HepG2 (cell line): ENCODE measurements at regions not wholly inside any gene's neighbourhood (a gene's known extent, or its start where the extent isn't known, plus 50 kb on each side); places are given as distances from the start of the nearest gene placed in this dataset.

Experiments used
- ATAC-seq: fragments of 200-7000 bp; cut with Tn5 transposase; 3 replicates; pipeline ENCODE4 v1.9.1; 2020; ENCODE audit warnings: mild to moderate bottlenecking, moderate library complexity
- BruUV-seq: library from RNA; stranded (reverse); fragments of 400-500 nt; replicated peaks from 2 replicates; lab custom pipeline; 2021; lab: Mats Ljungman, UMichigan
- CTCF ChIA-PET: fragments of 300-600 bp; formaldehyde crosslinking; extraction: SDS; loops from one replicate; lab custom pipeline; 2021; ENCODE audit warnings: low total read pairs, inconsistent platforms, low intra/inter-chr PET ratio; lab: Yijun Ruan, JAX
- POLR2A ChIA-PET: fragments of 350-600 bp; sonication (Branson Sonifier 250); formaldehyde crosslinking; loops from one replicate; lab custom pipeline; 2020; ENCODE audit warnings: antibody characterized with exemption, inconsistent platforms; lab: Yijun Ruan, JAX
- DNase-seq: peaks from one replicate; pipeline ENCODE4 v3.0.0-alpha.2; 2015; ENCODE audit warnings: low spot score
- FAIRE-seq: peaks from 3 replicates; lab custom pipeline; 2011; peaks lifted over from hg19 to GRCh38; lab: Jason Lieb, UNC
- H2AFZ ChIP-seq: one replicate; pipeline ENCODE4 v1.6.1; 2011; ENCODE audit warnings: low read length, inconsistent platforms
- H3K27ac ChIP-seq: fragments of 300-600 bp; 3 replicates; pipeline ENCODE4 v1.8.0; 2011; ENCODE audit warnings: mixed run types, mild to moderate bottlenecking, mixed read lengths, low read length, inconsistent platforms; ENCODE audit not compliant: insufficient read depth; ENCODE audit errors: extremely low read length
- H3K27me3 ChIP-seq, 2 experiments: fragments of 200-600 bp in 1 of 2; 2 replicates in 1 of 2; 3 replicates in 1 of 2; pipeline versions ENCODE4 v1.6.0 to v1.8.0; 2011; ENCODE audit warnings: low read length in 2 of 2, mild to moderate bottlenecking in 2 of 2, moderate library complexity in 2 of 2, inconsistent platforms in 1 of 2; ENCODE audit not compliant: insufficient read depth in 2 of 2, control insufficient read depth in 1 of 2
- H3K36me3 ChIP-seq, 2 experiments: fragments of 200-600 bp in 1 of 2; replicated peaks in 1 of 2; 2 replicates in 1 of 2; 3 replicates in 1 of 2; pipeline versions ENCODE4 v1.5.1 to v1.8.0; 2011; ENCODE audit warnings: low read length in 2 of 2, inconsistent platforms in 1 of 2; ENCODE audit not compliant: insufficient read depth in 2 of 2, control insufficient read depth in 1 of 2
- H3K4me1 ChIP-seq: 2 replicates; pipeline ENCODE4 v1.5.1; 2012; ENCODE audit warnings: low read length, inconsistent platforms; ENCODE audit not compliant: insufficient read depth
- H3K4me2 ChIP-seq: 2 replicates; pipeline ENCODE4 v1.6.0; 2011; ENCODE audit warnings: low read depth, low read length, inconsistent platforms
- H3K4me3 ChIP-seq, 3 experiments: fragments of 200-600 bp in 1 of 3; sonication (generic), shearing (Covaris generic) in 1 of 3; replicated peaks in 1 of 3; 2 replicates each; pipeline ENCODE4 v1.5.1; 2011 to 2016; ENCODE audit warnings: low read length in 3 of 3, inconsistent platforms in 2 of 3, low read depth in 2 of 3, mild to moderate bottlenecking in 2 of 3, control low read depth in 1 of 3, mixed read lengths in 1 of 3; ENCODE audit not compliant: insufficient read depth in 1 of 3
- H3K79me2 ChIP-seq: one replicate; pipeline ENCODE4 v1.6.1; 2011; ENCODE audit warnings: low read length, inconsistent platforms; ENCODE audit not compliant: insufficient read depth
- H3K9ac ChIP-seq: 2 replicates; pipeline ENCODE4 v1.6.0; 2011; ENCODE audit warnings: mild to moderate bottlenecking, low read depth, low read length, inconsistent platforms; ENCODE audit not compliant: insufficient read depth
- H3K9me3 ChIP-seq: 2 replicates; pipeline ENCODE4 v1.5.1; 2012; ENCODE audit warnings: mild to moderate bottlenecking, low read length
- H4K20me1 ChIP-seq: 2 replicates; pipeline ENCODE4 v1.6.0; 2011; ENCODE audit warnings: inconsistent platforms, mild to moderate bottlenecking, low read length, moderate library complexity; ENCODE audit not compliant: insufficient read depth
- CENPX ChIP-seq: sonication (generic); formaldehyde crosslinking; IDR thresholded peaks from 2 replicates; pipeline ENCODE4 v1.9.0; 2021; ENCODE audit warnings: mild to moderate bottlenecking, missing genetic modification reagents, moderate library complexity
- DNMT1 ChIP-seq: sonication (generic); formaldehyde crosslinking; IDR thresholded peaks from 2 replicates; pipeline ENCODE4 v1.5.1; 2020; ENCODE audit warnings: mild to moderate bottlenecking, missing genetic modification reagents
- FOXK2 ChIP-seq: fragments of 450-650 bp; IDR thresholded peaks from 2 replicates; pipeline ENCODE4 v1.6.1; 2016
- GATAD1 ChIP-seq: IDR thresholded peaks from 2 replicates; pipeline ENCODE4 v1.6.1; 2016; ENCODE audit warnings: missing genetic modification reagents, missing compliant biosample characterization
- PAWR ChIP-seq: sonication (generic); formaldehyde crosslinking; IDR thresholded peaks from 2 replicates; pipeline ENCODE4 v1.4.0; 2020; ENCODE audit warnings: missing genetic modification reagents, mild to moderate bottlenecking, borderline replicate concordance
- PHF5A ChIP-seq: IDR thresholded peaks from one replicate; pipeline ENCODE4 v1.6.1; 2018; ENCODE audit warnings: low read depth, missing genetic modification reagents; ENCODE audit not compliant: unreplicated experiment
- RCOR2 ChIP-seq: IDR thresholded peaks from 2 replicates; pipeline ENCODE4 v1.6.1; 2016; ENCODE audit warnings: missing biosample characterization, missing genetic modification reagents
- TRIM24 ChIP-seq: sonication (generic); formaldehyde crosslinking; IDR thresholded peaks from 2 replicates; pipeline ENCODE4 v1.8.0; 2022; ENCODE audit warnings: mild to moderate bottlenecking, missing genetic modification reagents
- XRCC5 ChIP-seq: fragments of 200-400 bp; formaldehyde crosslinking; optimal IDR thresholded peaks from 2 replicates; pipeline ENCODE3; 2017; ENCODE audit warnings: mild to moderate bottlenecking, low read length
- ZNF124 ChIP-seq: sonication (generic); formaldehyde crosslinking; IDR thresholded peaks from 2 replicates; pipeline ENCODE4 v1.4.0; 2020; ENCODE audit warnings: missing genetic modification reagents
- ZNF17 ChIP-seq: sonication (generic); formaldehyde crosslinking; IDR thresholded peaks from 2 replicates; pipeline ENCODE4 v1.5.0; 2020; ENCODE audit warnings: mild to moderate bottlenecking, missing genetic modification reagents
- ZNF350 ChIP-seq: sonication (generic); formaldehyde crosslinking; IDR thresholded peaks from 2 replicates; pipeline ENCODE4 v1.4.0; 2020; ENCODE audit warnings: mild to moderate bottlenecking, low read depth, missing genetic modification reagents, borderline replicate concordance
- ZNF543 ChIP-seq: sonication (generic); formaldehyde crosslinking; IDR thresholded peaks from 2 replicates; pipeline ENCODE4 v1.4.0; 2020; ENCODE audit warnings: mild to moderate bottlenecking, missing genetic modification reagents
- ZNF589 ChIP-seq: sonication (generic); formaldehyde crosslinking; conservative IDR thresholded peaks from 2 replicates; pipeline ENCODE4 v1.8.0; 2022; ENCODE audit warnings: mild to moderate bottlenecking, moderate library complexity, missing genetic modification reagents
- ZNF644 ChIP-seq: IDR thresholded peaks from 2 replicates; pipeline ENCODE4 v1.6.1; 2016; ENCODE audit warnings: low read depth
- WGBS: methylation state at CpG from one replicate; pipeline ENCODE4 v1.1.6; 2017; ENCODE audit warnings: low lambda C conversion rate; 5-methylcytosine and 5-hydroxymethylcytosine counted together
- in situ Hi-C: cut with HindIII; loops from 2 replicates; pipeline ENCODE4 v1.10.0; 2017; ENCODE audit warnings: low pct_unique_long_range_greater_than_20kb; ENCODE audit not compliant: extremely low pct_ligation_motif_present
- intact Hi-C: fragments of 100-400 bp; cut with micrococcal nuclease; formaldehyde crosslinking; loops from one replicate; pipeline ENCODE4 v1.10.0; 2022; ENCODE audit not compliant: unreplicated experiment
- TF ChIP-seq, protein P1 (sequence below): sonication (generic); formaldehyde crosslinking; IDR thresholded peaks from 2 replicates; pipeline ENCODE4 v1.4.0; 2020; ENCODE audit warnings: mild to moderate bottlenecking, missing genetic modification reagents
- TF ChIP-seq, protein P2 (sequence below): sonication (generic); formaldehyde crosslinking; IDR thresholded peaks from 2 replicates; pipeline ENCODE4 v1.8.0; 2022; ENCODE audit warnings: mild to moderate bottlenecking, missing genetic modification reagents; ENCODE audit not compliant: insufficient replicate concordance
- TF ChIP-seq, protein P3 (sequence below), 2 experiments: sonication (generic) in 1 of 2; formaldehyde crosslinking in 1 of 2; IDR thresholded peaks; 2 replicates each; pipeline versions ENCODE4 v1.4.0 to v1.6.1; 2016 to 2020; ENCODE audit warnings: borderline replicate concordance in 1 of 2, low read depth in 1 of 2, mild to moderate bottlenecking in 1 of 2, missing genetic modification reagents in 1 of 2

DNA sequence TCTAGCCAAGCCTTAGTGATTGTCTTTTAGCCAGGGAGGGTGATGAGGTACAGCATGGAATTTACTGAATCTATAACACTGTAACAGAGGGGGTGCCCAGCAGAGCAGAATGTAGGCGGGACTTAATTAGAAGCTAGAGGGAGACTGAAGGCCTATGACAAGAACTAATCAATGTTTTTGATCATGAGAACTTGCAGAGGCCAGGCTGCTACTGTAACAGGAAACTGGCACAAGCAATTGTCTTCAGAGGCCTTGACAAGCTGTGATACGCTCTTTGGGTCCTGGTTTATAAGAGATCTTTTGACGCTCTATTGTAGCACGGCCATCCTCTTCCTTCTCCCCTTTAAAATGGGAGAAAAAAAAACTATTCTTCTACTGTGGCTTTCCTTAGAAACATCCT lies 1297.3 kb downstream of the JRKL start (continued):
- TF ChIP-seq, protein P1, sequence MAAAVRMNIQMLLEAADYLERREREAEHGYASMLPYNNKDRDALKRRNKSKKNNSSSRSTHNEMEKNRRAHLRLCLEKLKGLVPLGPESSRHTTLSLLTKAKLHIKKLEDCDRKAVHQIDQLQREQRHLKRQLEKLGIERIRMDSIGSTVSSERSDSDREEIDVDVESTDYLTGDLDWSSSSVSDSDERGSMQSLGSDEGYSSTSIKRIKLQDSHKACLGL = no peak
- TF ChIP-seq, protein P2, sequence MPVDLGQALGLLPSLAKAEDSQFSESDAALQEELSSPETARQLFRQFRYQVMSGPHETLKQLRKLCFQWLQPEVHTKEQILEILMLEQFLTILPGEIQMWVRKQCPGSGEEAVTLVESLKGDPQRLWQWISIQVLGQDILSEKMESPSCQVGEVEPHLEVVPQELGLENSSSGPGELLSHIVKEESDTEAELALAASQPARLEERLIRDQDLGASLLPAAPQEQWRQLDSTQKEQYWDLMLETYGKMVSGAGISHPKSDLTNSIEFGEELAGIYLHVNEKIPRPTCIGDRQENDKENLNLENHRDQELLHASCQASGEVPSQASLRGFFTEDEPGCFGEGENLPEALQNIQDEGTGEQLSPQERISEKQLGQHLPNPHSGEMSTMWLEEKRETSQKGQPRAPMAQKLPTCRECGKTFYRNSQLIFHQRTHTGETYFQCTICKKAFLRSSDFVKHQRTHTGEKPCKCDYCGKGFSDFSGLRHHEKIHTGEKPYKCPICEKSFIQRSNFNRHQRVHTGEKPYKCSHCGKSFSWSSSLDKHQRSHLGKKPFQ (CRISPR knock-in tag) = no peak
- no peak for TF ChIP-seq PAWR (CRISPR knock-in tag)
- TF ChIP-seq CENPX (CRISPR knock-in tag) = no peak
- TF ChIP-seq ZNF17 = no peak
- no peak for TF ChIP-seq DNMT1 (CRISPR knock-in tag)
- TF ChIP-seq TRIM24 (CRISPR knock-in tag) = no peak
- TF ChIP-seq, all 625 proteins: peak for 0

DNA sequence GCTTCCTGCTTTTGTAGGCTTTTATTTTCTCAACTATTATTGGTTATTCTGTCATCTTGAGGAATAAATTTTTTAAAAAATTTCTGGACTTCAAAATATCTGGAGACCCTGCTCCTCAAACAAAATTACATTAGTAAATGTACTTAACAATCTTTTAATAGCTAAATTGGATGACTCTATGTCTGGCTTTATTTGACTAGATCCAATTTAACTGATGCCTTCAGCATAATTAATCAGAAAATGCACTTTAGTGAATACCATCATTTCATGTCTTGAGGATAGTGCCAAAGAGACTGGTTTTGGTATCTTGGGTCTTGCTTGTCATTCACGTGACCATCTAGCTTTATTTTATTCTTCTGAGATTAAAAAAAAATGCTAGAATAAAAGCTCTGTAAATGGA lies 1301.2 kb downstream of the JRKL start:
- POLR2A ChIA-PET = no interaction called here
- TF ChIP-seq FOXK2 = no peak
- no peak for TF ChIP-seq ZNF543 (CRISPR knock-in tag)
- no peak for TF ChIP-seq XRCC5
- TF ChIP-seq ZNF350 = no peak
- no peak for TF ChIP-seq GATAD1
- no peak for TF ChIP-seq ZNF124 (CRISPR knock-in tag)
- TF ChIP-seq RCOR2 = no peak
- TF ChIP-seq, protein P3, sequence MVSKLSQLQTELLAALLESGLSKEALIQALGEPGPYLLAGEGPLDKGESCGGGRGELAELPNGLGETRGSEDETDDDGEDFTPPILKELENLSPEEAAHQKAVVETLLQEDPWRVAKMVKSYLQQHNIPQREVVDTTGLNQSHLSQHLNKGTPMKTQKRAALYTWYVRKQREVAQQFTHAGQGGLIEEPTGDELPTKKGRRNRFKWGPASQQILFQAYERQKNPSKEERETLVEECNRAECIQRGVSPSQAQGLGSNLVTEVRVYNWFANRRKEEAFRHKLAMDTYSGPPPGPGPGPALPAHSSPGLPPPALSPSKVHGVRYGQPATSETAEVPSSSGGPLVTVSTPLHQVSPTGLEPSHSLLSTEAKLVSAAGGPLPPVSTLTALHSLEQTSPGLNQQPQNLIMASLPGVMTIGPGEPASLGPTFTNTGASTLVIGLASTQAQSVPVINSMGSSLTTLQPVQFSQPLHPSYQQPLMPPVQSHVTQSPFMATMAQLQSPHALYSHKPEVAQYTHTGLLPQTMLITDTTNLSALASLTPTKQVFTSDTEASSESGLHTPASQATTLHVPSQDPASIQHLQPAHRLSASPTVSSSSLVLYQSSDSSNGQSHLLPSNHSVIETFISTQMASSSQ (IDR thresholded peaks at IDR 0.05; ENCODE audit: low read depth) = no peak
- TF ChIP-seq, protein P3 (CRISPR knock-in tag; IDR thresholded peaks at IDR 0.05; ENCODE audit: borderline replicate concordance) = no peak
- TF ChIP-seq PHF5A (CRISPR knock-in tag) = no peak
- TF ChIP-seq, protein P1 = no peak
- no peak for TF ChIP-seq ZNF589
- no peak for TF ChIP-seq ZNF644

More for the DNA sequence above, 1301.2 kb downstream of the JRKL start:
- FAIRE-seq (no peak), ATAC-seq (no peak), DNase-seq (no peak)
- no peak overlapping the region for H3K4me3 ChIP-seq
- 2% methylated on average over 1 of the region's 1 CpG for WGBS
- no peaks in the 10 kb centered on the region for H3K4me1 ChIP-seq
- peaks cover 13% of the 10 kb centered on the region for H3K9me3 ChIP-seq
- BruUV-seq = no TSS peak
- in situ Hi-C loops (no loop called here), intact Hi-C loops (no loop called here)
- no peaks in the 10 kb centered on the region for H4K20me1 ChIP-seq
- no peaks in the 10 kb centered on the region for H3K27me3 ChIP-seq
- CTCF ChIA-PET = no interaction called here
- no peak overlapping the region for H3K4me2 ChIP-seq
- no peak overlapping the region for H3K27ac ChIP-seq
- no peaks in the 10 kb centered on the region for H3K36me3 ChIP-seq
- H3K9ac ChIP-seq = no peak overlapping the region
- H3K79me2 ChIP-seq = no peaks in the 10 kb centered on the region
- no peak overlapping the region for H2AFZ ChIP-seq
